SK-N-SH treated with all-trans-retinoic acid at 6 μM for 48 hours (cell line): ENCODE measurements at regions not wholly inside any gene's neighbourhood (a gene's known extent, or its start where the extent isn't known, plus 50 kb on each side); places are given as distances from the start of the nearest gene placed in this dataset.
"Not testable (repeated sequence)": the region's sequence is repeated elsewhere in the genome, so short reads cannot be mapped to it uniquely, and the experiment has no call there.

ENCODE experiments used
- ATAC-seq: fragments of 200-7000 bp; cut with Tn5 transposase; 3 replicates; pipeline ENCODE4 v1.9.1; 2020; ENCODE audit warnings: mild to moderate bottlenecking, moderate library complexity
- BACH2 ChIP-seq: fragments of 250-450 bp; sonication (Bioruptor Pico); IDR thresholded peaks from 2 replicates; pipeline ENCODE4 v1.9.0; 2021; ENCODE audit warnings: mild to moderate bottlenecking, borderline replicate concordance
- CSDC2 ChIP-seq: fragments of 250-450 bp; sonication (Bioruptor Pico); IDR thresholded peaks from 2 replicates; pipeline ENCODE4 v1.5.0; 2020; ENCODE audit warnings: mild to moderate bottlenecking, moderate library complexity
- ESRRG ChIP-seq: fragments of 250-450 bp; sonication (Bioruptor Pico); IDR thresholded peaks from 2 replicates; pipeline ENCODE4 v1.6.1; 2021; ENCODE audit warnings: mild to moderate bottlenecking
- GLIS3 ChIP-seq: fragments of 250-450 bp; sonication (Bioruptor Pico); IDR thresholded peaks from 2 replicates; pipeline ENCODE4 v1.5.0; 2020; ENCODE audit warnings: mild to moderate bottlenecking, moderate library complexity
- ISL1 ChIP-seq: fragments of 250-450 bp; sonication (Bioruptor Pico); IDR thresholded peaks from 2 replicates; pipeline ENCODE4 v2.1.2; 2022; ENCODE audit warnings: mild to moderate bottlenecking, moderate library complexity
- OSR1 ChIP-seq: fragments of 250-450 bp; sonication (Bioruptor Pico); IDR thresholded peaks from 2 replicates; pipeline ENCODE4 v1.8.0; 2022; ENCODE audit warnings: moderate library complexity, mild to moderate bottlenecking, inconsistent platforms
- PATZ1 ChIP-seq: fragments of 250-450 bp; sonication (Bioruptor Pico); IDR thresholded peaks from 2 replicates; pipeline ENCODE4 v1.8.0; 2020; ENCODE audit warnings: mild to moderate bottlenecking, moderate library complexity, borderline replicate concordance
- PPARA ChIP-seq: fragments of 250-450 bp; sonication (Bioruptor Pico); IDR thresholded peaks from 2 replicates; pipeline ENCODE4 v1.5.0; 2020; ENCODE audit warnings: mild to moderate bottlenecking, borderline replicate concordance
- RARB ChIP-seq: fragments of 250-450 bp; sonication (Bioruptor Pico); IDR thresholded peaks from 2 replicates; pipeline ENCODE4 v1.8.0; 2021; ENCODE audit warnings: mild to moderate bottlenecking, moderate library complexity
- SNAI2 ChIP-seq: fragments of 250-450 bp; sonication (Bioruptor Pico); IDR thresholded peaks from 2 replicates; pipeline ENCODE4 v1.5.0; 2020; ENCODE audit warnings: mild to moderate bottlenecking, moderate library complexity
- TCF4 ChIP-seq: fragments of 250-450 bp; sonication (Bioruptor Pico); IDR thresholded peaks from 2 replicates; pipeline ENCODE4 v1.8.0; 2021; ENCODE audit warnings: mild to moderate bottlenecking, moderate library complexity, borderline replicate concordance
- TOX ChIP-seq: fragments of 250-450 bp; sonication (Bioruptor Pico); IDR thresholded peaks from 2 replicates; pipeline ENCODE4 v1.8.0; 2021; ENCODE audit warnings: mild to moderate bottlenecking, moderate library complexity, borderline replicate concordance
- TSHZ2 ChIP-seq: fragments of 250-450 bp; sonication (Bioruptor Pico); IDR thresholded peaks from 2 replicates; pipeline ENCODE4 v1.5.0; 2020; ENCODE audit warnings: mild to moderate bottlenecking, moderate library complexity
- ZC3H10 ChIP-seq: fragments of 250-450 bp; sonication (Bioruptor Pico); IDR thresholded peaks from 2 replicates; pipeline ENCODE4 v1.5.1; 2021; ENCODE audit warnings: mild to moderate bottlenecking, moderate library complexity
- ZFP3 ChIP-seq: fragments of 250-450 bp; sonication (Bioruptor Pico); IDR thresholded peaks from 2 replicates; pipeline ENCODE4 v1.5.0; 2020; ENCODE audit warnings: mild to moderate bottlenecking, moderate library complexity
- ZFP30 ChIP-seq: fragments of 450-650 bp; formaldehyde crosslinking; IDR thresholded peaks from 2 replicates; pipeline ENCODE4 v1.5.0; 2022; ENCODE audit warnings: mild to moderate bottlenecking, moderate library complexity
- ZNF565 ChIP-seq: fragments of 450-650 bp; formaldehyde crosslinking; conservative IDR thresholded peaks from 2 replicates; pipeline ENCODE4 v1.5.0; 2020; ENCODE audit warnings: low read depth, mild to moderate bottlenecking, moderate library complexity
- ZNF70 ChIP-seq: fragments of 450-650 bp; formaldehyde crosslinking; IDR thresholded peaks from 2 replicates; pipeline ENCODE4 v1.5.0; 2020; ENCODE audit warnings: mild to moderate bottlenecking, moderate library complexity
- ZNF8 ChIP-seq: fragments of 450-650 bp; formaldehyde crosslinking; IDR thresholded peaks from 2 replicates; pipeline ENCODE4 v1.5.0; 2020; ENCODE audit warnings: mild to moderate bottlenecking, moderate library complexity
- TF ChIP-seq, protein P1 (sequence below): fragments of 250-450 bp; sonication (Bioruptor Pico); IDR thresholded peaks from 2 replicates; pipeline ENCODE4 v1.8.0; 2021; ENCODE audit warnings: low read depth, mild to moderate bottlenecking, moderate library complexity, borderline replicate concordance
- TF ChIP-seq, protein P2 (sequence below): fragments of 250-450 bp; sonication (Bioruptor Pico); IDR thresholded peaks from 2 replicates; pipeline ENCODE4 v1.5.1; 2021; ENCODE audit warnings: mild to moderate bottlenecking, moderate library complexity

DNA sequence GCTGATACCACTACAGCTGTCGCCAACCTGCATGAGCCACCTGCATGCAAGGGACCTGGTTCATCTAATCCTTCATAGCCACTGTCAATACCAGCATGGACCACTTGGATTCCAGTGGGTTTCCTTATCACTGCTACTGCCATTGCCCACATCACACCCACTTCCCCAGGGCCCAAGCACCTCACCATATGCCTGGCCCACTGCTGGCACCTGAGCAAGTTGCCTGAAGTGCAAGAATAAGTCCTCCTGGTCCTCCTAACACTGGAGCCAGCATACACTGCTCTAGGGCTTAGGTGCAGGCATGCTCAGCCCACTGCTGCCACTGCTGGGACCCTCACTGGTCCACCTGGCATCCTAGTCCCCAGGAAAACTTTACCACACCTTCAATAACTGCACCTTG, 1136.8 kb upstream of the ADGRL4 start:
- no peak for ATAC-seq
- TF ChIP-seq RARB (no peak), ISL1 (CRISPR knock-in tag) (no peak), ESRRG (CRISPR knock-in tag) (no peak), TSHZ2 (CRISPR knock-in tag) (no peak), BACH2 (no peak), ZC3H10 (no peak), SNAI2 (CRISPR knock-in tag) (no peak), OSR1 (CRISPR knock-in tag) (no peak), ZFP3 (CRISPR knock-in tag) (no peak), CSDC2 (CRISPR knock-in tag) (no peak)

- ATAC-seq = not testable (repeated sequence)
Measured at GRCh38 chr1:80137946-80138602, 1131.5 kb upstream of the ADGRL4 start.

DNA sequence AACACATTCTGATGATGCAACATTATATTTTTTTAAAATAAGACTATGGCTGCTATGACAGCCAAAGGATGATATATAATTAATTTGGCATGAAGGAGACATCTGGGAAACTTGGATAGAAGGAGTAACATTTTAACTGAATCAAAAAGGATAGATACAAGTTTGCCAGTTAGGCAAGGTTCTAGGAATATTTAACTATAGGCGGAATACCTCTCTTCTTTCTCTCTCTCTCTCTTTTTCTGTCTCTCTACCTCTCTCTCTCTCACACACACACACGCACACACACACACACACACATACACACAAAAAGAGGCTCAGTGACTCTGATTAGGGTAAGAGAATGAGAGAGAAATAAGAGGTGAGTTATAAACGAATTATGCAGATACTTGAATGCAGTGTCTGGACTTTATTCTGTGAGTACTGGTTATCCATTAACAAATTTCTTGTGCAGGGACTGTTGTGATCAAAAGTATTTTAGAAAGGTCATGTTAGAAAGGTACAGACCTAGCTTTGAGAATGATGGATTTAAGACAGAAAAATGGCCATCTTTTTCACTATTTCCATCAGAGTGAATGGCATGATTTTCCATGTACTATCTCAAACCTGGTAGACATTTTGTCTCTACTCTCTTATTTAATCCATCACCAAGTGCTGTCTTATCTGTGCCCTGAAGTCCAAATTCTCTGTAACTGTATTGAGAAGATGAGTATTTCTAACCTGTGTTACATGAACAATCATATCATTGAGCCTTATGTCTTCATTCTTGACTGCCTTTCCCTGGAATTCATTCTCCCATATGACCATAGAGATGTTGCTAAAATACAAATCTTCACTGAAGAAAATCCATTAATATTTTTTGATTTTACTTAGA, 1106.9 kb upstream of the ADGRL4 start:
- ATAC-seq = no peak
- no peak for TF ChIP-seq ZC3H10
- no peak for TF ChIP-seq ZNF565 (CRISPR knock-in tag)
- no peak for TF ChIP-seq CSDC2 (CRISPR knock-in tag)
- TF ChIP-seq TCF4 (CRISPR knock-in tag) = no peak
- no peak for TF ChIP-seq OSR1 (CRISPR knock-in tag)
- no peak for TF ChIP-seq TOX (CRISPR knock-in tag)
- TF ChIP-seq BACH2 = no peak
- TF ChIP-seq, protein P1, sequence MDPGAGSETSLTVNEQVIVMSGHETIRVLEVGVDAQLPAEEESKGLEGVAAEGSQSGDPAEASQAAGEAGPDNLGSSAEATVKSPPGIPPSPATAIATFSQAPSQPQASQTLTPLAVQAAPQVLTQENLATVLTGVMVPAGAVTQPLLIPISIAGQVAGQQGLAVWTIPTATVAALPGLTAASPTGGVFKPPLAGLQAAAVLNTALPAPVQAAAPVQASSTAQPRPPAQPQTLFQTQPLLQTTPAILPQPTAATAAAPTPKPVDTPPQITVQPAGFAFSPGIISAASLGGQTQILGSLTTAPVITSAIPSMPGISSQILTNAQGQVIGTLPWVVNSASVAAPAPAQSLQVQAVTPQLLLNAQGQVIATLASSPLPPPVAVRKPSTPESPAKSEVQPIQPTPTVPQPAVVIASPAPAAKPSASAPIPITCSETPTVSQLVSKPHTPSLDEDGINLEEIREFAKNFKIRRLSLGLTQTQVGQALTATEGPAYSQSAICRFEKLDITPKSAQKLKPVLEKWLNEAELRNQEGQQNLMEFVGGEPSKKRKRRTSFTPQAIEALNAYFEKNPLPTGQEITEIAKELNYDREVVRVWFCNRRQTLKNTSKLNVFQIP (CRISPR knock-in tag) = no peak
- TF ChIP-seq ZNF8 (CRISPR knock-in tag) = no peak
- TF ChIP-seq PPARA (CRISPR knock-in tag) = no peak
- no peak for TF ChIP-seq ZFP3 (CRISPR knock-in tag)

- ATAC-seq = no peak
- no peak for TF ChIP-seq ESRRG (CRISPR knock-in tag)
- TF ChIP-seq TOX (CRISPR knock-in tag) = no peak
- no peak for TF ChIP-seq ISL1 (CRISPR knock-in tag)
- TF ChIP-seq, protein P2, sequence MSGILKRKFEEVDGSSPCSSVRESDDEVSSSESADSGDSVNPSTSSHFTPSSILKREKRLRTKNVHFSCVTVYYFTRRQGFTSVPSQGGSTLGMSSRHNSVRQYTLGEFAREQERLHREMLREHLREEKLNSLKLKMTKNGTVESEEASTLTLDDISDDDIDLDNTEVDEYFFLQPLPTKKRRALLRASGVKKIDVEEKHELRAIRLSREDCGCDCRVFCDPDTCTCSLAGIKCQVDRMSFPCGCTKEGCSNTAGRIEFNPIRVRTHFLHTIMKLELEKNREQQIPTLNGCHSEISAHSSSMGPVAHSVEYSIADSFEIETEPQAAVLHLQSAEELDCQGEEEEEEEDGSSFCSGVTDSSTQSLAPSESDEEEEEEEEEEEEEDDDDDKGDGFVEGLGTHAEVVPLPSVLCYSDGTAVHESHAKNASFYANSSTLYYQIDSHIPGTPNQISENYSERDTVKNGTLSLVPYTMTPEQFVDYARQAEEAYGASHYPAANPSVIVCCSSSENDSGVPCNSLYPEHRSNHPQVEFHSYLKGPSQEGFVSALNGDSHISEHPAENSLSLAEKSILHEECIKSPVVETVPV = no peak
- TF ChIP-seq ZFP3 (CRISPR knock-in tag) = no peak
- TF ChIP-seq CSDC2 (CRISPR knock-in tag) = no peak
- no peak for TF ChIP-seq ZNF70
- TF ChIP-seq ZNF8 (CRISPR knock-in tag) = no peak
- TF ChIP-seq GLIS3 = no peak
- TF ChIP-seq OSR1 (CRISPR knock-in tag) = no peak
- TF ChIP-seq ZFP30 (CRISPR knock-in tag) = no peak
Measured at GRCh38 chr1:80101159-80101558, 1094.6 kb upstream of the ADGRL4 start.

DNA sequence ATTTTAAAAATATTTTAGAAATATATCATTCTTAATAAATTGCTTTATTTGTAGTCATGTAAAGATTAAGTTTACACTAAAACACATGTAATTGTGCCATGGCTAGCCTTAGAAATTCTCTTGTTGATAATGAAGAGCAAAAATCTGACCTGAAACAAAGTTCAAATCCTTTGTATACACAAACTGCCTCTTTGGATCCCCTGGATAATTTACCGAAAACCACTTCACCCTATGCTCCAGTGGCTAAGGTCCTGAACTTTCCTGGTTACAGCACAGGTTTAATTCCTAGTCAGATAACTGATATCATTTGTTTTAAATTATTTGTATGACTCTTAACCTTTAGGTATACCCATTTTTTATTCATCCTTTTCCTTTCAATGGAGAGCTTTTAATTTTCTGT, 1093.2 kb upstream of the ADGRL4 start:
- no peak for ATAC-seq
- TF ChIP-seq BACH2 = no peak
- no peak for TF ChIP-seq PATZ1 (CRISPR knock-in tag)
- TF ChIP-seq ZFP3 (CRISPR knock-in tag) = no peak
- TF ChIP-seq, protein P2 = no peak
- no peak for TF ChIP-seq TOX (CRISPR knock-in tag)
- no peak for TF ChIP-seq ZFP30 (CRISPR knock-in tag)
- TF ChIP-seq ZNF8 (CRISPR knock-in tag) = no peak
- TF ChIP-seq ZNF565 (CRISPR knock-in tag) = no peak
- TF ChIP-seq ZNF70 = no peak
- TF ChIP-seq OSR1 (CRISPR knock-in tag) = no peak
- no peak for TF ChIP-seq CSDC2 (CRISPR knock-in tag)
- TF ChIP-seq PPARA (CRISPR knock-in tag) = no peak
